Glutamatergic neuron (in vitro differentiated cells): ENCODE measurements at regions not wholly inside any gene's neighbourhood (a gene's known extent, or its start where the extent isn't known, plus 50 kb on each side); places are given as distances from the start of the nearest gene placed in this dataset.
"Not testable (repeated sequence)": the region's sequence is repeated elsewhere in the genome, so short reads cannot be mapped to it uniquely, and the experiment has no call there.

ENCODE experiments used
- DNase-seq: peaks from one replicate; pipeline ENCODE4 v3.0.0; 2022
- H3K27ac Mint-ChIP-seq: one replicate; pipeline ENCODE4 v1.8.0; 2020; ENCODE audit warnings: mild to moderate bottlenecking, mixed read lengths, inconsistent platforms; ENCODE audit not compliant: unreplicated experiment
- H3K27me3 Mint-ChIP-seq: one replicate; pipeline ENCODE4 v1.8.0; 2020; ENCODE audit warnings: mild to moderate bottlenecking, moderate library complexity, mixed read lengths, inconsistent platforms; ENCODE audit not compliant: unreplicated experiment
- H3K36me3 Mint-ChIP-seq: one replicate; pipeline ENCODE4 v1.8.0; 2020; ENCODE audit warnings: mild to moderate bottlenecking, mixed read lengths, inconsistent platforms; ENCODE audit not compliant: unreplicated experiment
- H3K4me1 Mint-ChIP-seq: one replicate; pipeline ENCODE4 v1.8.0; 2020; ENCODE audit warnings: mild to moderate bottlenecking, low read depth, mixed read lengths, inconsistent platforms; ENCODE audit not compliant: unreplicated experiment
- H3K4me3 Mint-ChIP-seq: one replicate; pipeline ENCODE4 v1.8.0; 2020; ENCODE audit warnings: mild to moderate bottlenecking, mixed read lengths, inconsistent platforms; ENCODE audit not compliant: unreplicated experiment
- H3K9me3 Mint-ChIP-seq: one replicate; pipeline ENCODE4 v1.8.0; 2020; ENCODE audit warnings: mild to moderate bottlenecking, moderate library complexity, mixed read lengths, inconsistent platforms; ENCODE audit not compliant: unreplicated experiment
- CTCF ChIP-seq: fragments of 200-600 bp; sonication (generic); IDR thresholded peaks from one replicate; pipeline ENCODE4 v1.5.0; 2021; ENCODE audit not compliant: partially characterized antibody, unreplicated experiment

- Mint-ChIP-seq H3K9me3 (no peaks in the 10 kb centered on the region), H3K27me3 (no peaks in the 10 kb centered on the region), H3K4me1 (no peaks in the 10 kb centered on the region), H3K36me3 (no peaks in the 10 kb centered on the region), H3K27ac (no peak overlapping the region), H3K4me3 (no peak overlapping the region)
- DNase-seq, result no peak
- TF ChIP-seq CTCF, result no peak
These were observed 120.6 kb downstream of the GATA6 start for GRCh38 chr18:22290004-22290403.

- H3K4me1 Mint-ChIP-seq, result no peaks in the 10 kb centered on the region
- H3K36me3 Mint-ChIP-seq, result no peaks in the 10 kb centered on the region
- no peak overlapping the region for H3K27ac Mint-ChIP-seq
- no peak for TF ChIP-seq CTCF
- no peaks in the 10 kb centered on the region for H3K27me3 Mint-ChIP-seq
- DNase-seq, result no peak
- no peak overlapping the region for H3K4me3 Mint-ChIP-seq
- H3K9me3 Mint-ChIP-seq, result peaks cover 3% of the 10 kb centered on the region
These were observed 117.2 kb downstream of the GATA6 start for GRCh38 chr18:22286585-22286984.

GRCh38 chr18:22285361-22286140 is 116.2 kb downstream of the GATA6 start:
- no peak for TF ChIP-seq CTCF
- no peak overlapping the region for H3K27ac Mint-ChIP-seq

GRCh38 chr18:22284581-22285360 is 115.4 kb downstream of the GATA6 start:
- Mint-ChIP-seq H3K36me3 (no peaks in the 10 kb centered on the region), H3K27me3 (peaks cover 2% of the 10 kb centered on the region), H3K9me3 (peaks cover 3% of the 10 kb centered on the region), H3K4me1 (no peaks in the 10 kb centered on the region), H3K4me3 (no peak overlapping the region), H3K27ac (no peak overlapping the region)
- no peak for DNase-seq
- TF ChIP-seq CTCF, result no peak

More at GRCh38 chr18:22285361-22286140, 116.2 kb downstream of the GATA6 start:
- Mint-ChIP-seq H3K4me1 (no peaks in the 10 kb centered on the region), H3K9me3 (peaks cover 3% of the 10 kb centered on the region), H3K36me3 (no peaks in the 10 kb centered on the region), H3K4me3 (no peak overlapping the region), H3K27me3 (no peaks in the 10 kb centered on the region)
- no peak for DNase-seq

- not testable (repeated sequence) for H3K36me3 Mint-ChIP-seq, H3K4me1 Mint-ChIP-seq, H3K27ac Mint-ChIP-seq, H3K4me3 Mint-ChIP-seq, DNase-seq, H3K27me3 Mint-ChIP-seq, H3K9me3 Mint-ChIP-seq
These were observed 114.5 kb downstream of the GATA6 start for GRCh38 chr18:22283855-22284254.
